NB4 (cell line): ENCODE measurements at regions not wholly inside any gene's neighbourhood (a gene's known extent, or its start where the extent isn't known, plus 50 kb on each side); places are given as distances from the start of the nearest gene placed in this dataset.

ENCODE experiments used
- DNase-seq: peaks from one replicate; pipeline ENCODE4 v3.0.0; 2010; ENCODE audit warnings: low read depth
- H3K4me3 ChIP-seq: one replicate; pipeline ENCODE4 v1.5.1; 2011; ENCODE audit warnings: mild to moderate bottlenecking, low read depth, low read length, moderate library complexity
- CTCF ChIP-seq: IDR thresholded peaks from one replicate; pipeline ENCODE4 v1.5.1; 2012; ENCODE audit warnings: low read depth, low read length
- MAX ChIP-seq: IDR thresholded peaks from 2 replicates; pipeline ENCODE4 v1.6.1; 2011; ENCODE audit warnings: low read depth, low read length
- MYC ChIP-seq: IDR thresholded peaks from 2 replicates; pipeline ENCODE4 v1.6.1; 2011; ENCODE audit warnings: low read depth, low read length
- POLR2A ChIP-seq: IDR thresholded peaks from 2 replicates; pipeline ENCODE4 v1.6.1; 2011; ENCODE audit warnings: mild to moderate bottlenecking; ENCODE audit not compliant: insufficient read length; ENCODE audit errors: extremely low read depth

- no peak for DNase-seq
- TF ChIP-seq CTCF (no peak), MYC (no peak), MAX (no peak), POLR2A (no peak)
- H3K4me3 ChIP-seq, result no peak overlapping the region
These were observed 134.3 kb upstream of the ZMIZ1 start for GRCh38 chr10:78934532-78934898.

- no peak for DNase-seq
- TF ChIP-seq MYC, result no peak
- no peak for TF ChIP-seq MAX
- no peak for TF ChIP-seq CTCF
- no peak for TF ChIP-seq POLR2A
- H3K4me3 ChIP-seq, result no peak overlapping the region
These were observed 133.7 kb upstream of the ZMIZ1 start for GRCh38 chr10:78934994-78935602.

GRCh38 chr10:78935697-78936407 is 132.9 kb upstream of the ZMIZ1 start:
- TF ChIP-seq MAX (no peak), CTCF (no peak), MYC (no peak), POLR2A (no peak)
- no peak overlapping the region for H3K4me3 ChIP-seq
- no peak for DNase-seq

- TF ChIP-seq CTCF (no peak), MYC (no peak), MAX (no peak), POLR2A (no peak)
- no peak overlapping the region for H3K4me3 ChIP-seq
- DNase-seq, result no peak
These were observed 132.1 kb upstream of the ZMIZ1 start for GRCh38 chr10:78936412-78937342.

GRCh38 chr10:78937393-78937792 is 131.4 kb upstream of the ZMIZ1 start:
- DNase-seq, result peak; percentile 45
- H3K4me3 ChIP-seq, result no peak overlapping the region
- no peak for TF ChIP-seq MAX
- TF ChIP-seq CTCF, result no peak
- TF ChIP-seq MYC, result no peak
- TF ChIP-seq POLR2A, result no peak
